Neural crest cell (in vitro differentiated cells): ENCODE measurements at regions not wholly inside any gene's neighbourhood (a gene's known extent, or its start where the extent isn't known, plus 50 kb on each side); places are given as distances from the start of the nearest gene placed in this dataset.
A peak's percentile ranks its signal among the peaks of the same experiment; 100 is the strongest.

ENCODE experiments used
- DNase-seq: peaks from one replicate; pipeline ENCODE4 v3.0.0; 2021; ENCODE audit warnings: low read depth, mixed read lengths, low spot score
- H3K27ac Mint-ChIP-seq: one replicate; pipeline ENCODE4 v1.8.0; 2021; ENCODE audit warnings: mild to moderate bottlenecking, mixed read lengths; ENCODE audit not compliant: unreplicated experiment
- H3K27me3 Mint-ChIP-seq: 2 replicates; pipeline ENCODE4 v1.8.0; 2021; ENCODE audit warnings: low read depth, mild to moderate bottlenecking, mixed read lengths
- H3K36me3 Mint-ChIP-seq: 2 replicates; pipeline ENCODE4 v1.8.0; 2021; ENCODE audit warnings: low read depth, mild to moderate bottlenecking, mixed read lengths
- H3K4me1 Mint-ChIP-seq: 2 replicates; pipeline ENCODE4 v1.8.0; 2021; ENCODE audit warnings: mixed read lengths
- H3K4me3 Mint-ChIP-seq: one replicate; pipeline ENCODE4 v1.8.0; 2021; ENCODE audit warnings: mild to moderate bottlenecking, mixed read lengths
- H3K9me3 Mint-ChIP-seq: 2 replicates; pipeline ENCODE4 v1.8.0; 2021; ENCODE audit warnings: mixed read lengths
- TF ChIP-seq, protein P1 (sequence below): fragments of 200-600 bp; sonication (generic); conservative IDR thresholded peaks from 2 replicates; pipeline ENCODE4 v1.5.0; 2021; ENCODE audit warnings: antibody characterized with exemption, mild to moderate bottlenecking

DNA sequence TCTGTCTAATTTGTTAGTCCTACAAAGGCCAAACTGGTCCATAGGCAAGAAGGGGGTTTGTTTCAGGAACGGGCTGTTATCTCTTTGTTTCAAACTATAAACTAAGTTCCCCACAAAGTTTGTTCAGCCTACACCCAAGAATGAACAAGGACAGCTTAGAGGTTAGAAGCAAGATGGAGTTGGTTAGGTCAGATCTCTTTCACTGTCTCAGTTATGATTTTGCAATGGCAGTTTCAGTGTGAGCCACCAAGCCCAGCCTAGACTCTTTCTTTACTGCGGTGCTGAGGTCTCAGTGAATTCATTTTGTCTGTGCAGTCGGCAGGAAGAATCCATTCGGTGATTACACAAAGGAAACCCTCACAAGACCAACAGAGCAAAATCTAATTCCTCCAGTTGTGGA is 56.6 kb upstream of the ABCC4 start:
- Mint-ChIP-seq H3K27ac (peak overlapping the region; percentile 90), H3K4me1 (peaks cover 64% of the 10 kb centered on the region), H3K36me3 (peaks cover 1% of the 10 kb centered on the region), H3K27me3 (no peaks in the 10 kb centered on the region), H3K9me3 (peaks cover 4% of the 10 kb centered on the region), H3K4me3 (no peak overlapping the region)
- no peak for DNase-seq
- TF ChIP-seq, protein P1, sequence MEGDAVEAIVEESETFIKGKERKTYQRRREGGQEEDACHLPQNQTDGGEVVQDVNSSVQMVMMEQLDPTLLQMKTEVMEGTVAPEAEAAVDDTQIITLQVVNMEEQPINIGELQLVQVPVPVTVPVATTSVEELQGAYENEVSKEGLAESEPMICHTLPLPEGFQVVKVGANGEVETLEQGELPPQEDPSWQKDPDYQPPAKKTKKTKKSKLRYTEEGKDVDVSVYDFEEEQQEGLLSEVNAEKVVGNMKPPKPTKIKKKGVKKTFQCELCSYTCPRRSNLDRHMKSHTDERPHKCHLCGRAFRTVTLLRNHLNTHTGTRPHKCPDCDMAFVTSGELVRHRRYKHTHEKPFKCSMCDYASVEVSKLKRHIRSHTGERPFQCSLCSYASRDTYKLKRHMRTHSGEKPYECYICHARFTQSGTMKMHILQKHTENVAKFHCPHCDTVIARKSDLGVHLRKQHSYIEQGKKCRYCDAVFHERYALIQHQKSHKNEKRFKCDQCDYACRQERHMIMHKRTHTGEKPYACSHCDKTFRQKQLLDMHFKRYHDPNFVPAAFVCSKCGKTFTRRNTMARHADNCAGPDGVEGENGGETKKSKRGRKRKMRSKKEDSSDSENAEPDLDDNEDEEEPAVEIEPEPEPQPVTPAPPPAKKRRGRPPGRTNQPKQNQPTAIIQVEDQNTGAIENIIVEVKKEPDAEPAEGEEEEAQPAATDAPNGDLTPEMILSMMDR = no peak

DNA sequence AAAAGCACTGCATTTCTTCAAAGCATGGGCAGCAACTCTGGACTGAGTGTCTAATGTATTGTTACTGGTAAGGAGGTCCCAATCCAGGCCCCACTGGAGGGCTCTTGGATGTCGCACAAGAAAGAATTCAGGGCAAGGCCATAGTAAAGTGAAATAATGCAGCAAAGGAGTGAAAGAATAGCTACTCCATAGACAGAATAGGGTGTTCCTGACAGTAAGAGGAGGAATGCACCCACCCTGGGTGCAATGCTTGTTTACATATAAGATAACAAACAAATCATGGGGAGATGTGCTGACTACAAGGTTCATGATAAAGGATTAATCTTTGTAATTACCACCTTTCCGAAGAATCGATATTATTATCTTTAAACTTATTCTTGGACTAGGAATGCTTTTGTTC is 58.8 kb upstream of the ABCC4 start:
- no peak for DNase-seq
- no peak overlapping the region for H3K27ac Mint-ChIP-seq
- no peak overlapping the region for H3K4me3 Mint-ChIP-seq
- H3K4me1 Mint-ChIP-seq = peaks cover 43% of the 10 kb centered on the region
- no peaks in the 10 kb centered on the region for H3K27me3 Mint-ChIP-seq
- TF ChIP-seq, protein P1 = no peak
- no peaks in the 10 kb centered on the region for H3K36me3 Mint-ChIP-seq
- H3K9me3 Mint-ChIP-seq = peaks cover 2% of the 10 kb centered on the region

DNA sequence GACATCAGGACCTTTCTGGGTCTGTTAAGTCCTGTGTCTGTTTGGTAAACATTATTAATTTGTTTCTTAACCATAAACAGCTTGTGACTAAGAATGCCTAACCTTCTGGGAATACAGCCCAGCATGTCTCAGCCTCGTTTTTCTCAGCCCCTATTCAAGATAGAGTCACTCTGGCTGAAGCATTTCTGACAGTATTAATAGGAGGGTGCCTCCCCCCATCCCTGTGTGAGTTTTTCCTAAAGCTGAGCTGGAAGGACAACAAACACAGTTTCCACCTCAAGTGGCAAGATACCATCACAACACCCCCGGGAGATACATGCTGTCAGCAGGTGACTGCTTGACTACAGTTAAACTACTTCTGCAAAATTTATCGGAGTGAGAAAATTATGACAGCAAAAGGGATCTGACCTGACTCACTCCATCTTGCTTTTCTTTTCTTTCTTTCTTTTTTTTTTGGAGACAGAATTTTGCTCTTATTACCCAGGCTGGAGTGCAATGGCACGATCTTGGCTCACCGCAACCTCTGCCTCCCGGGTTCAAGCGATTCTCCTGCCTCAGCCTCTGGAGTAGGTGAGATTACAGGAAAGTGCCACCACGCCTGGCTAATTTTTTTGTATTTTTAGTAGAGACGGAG is 59.3 kb upstream of the ABCC4 start:
- Mint-ChIP-seq H3K4me1 (peaks cover 42% of the 10 kb centered on the region), H3K36me3 (no peaks in the 10 kb centered on the region), H3K27me3 (no peaks in the 10 kb centered on the region), H3K9me3 (peaks cover 2% of the 10 kb centered on the region), H3K4me3 (no peak overlapping the region), H3K27ac (no peak overlapping the region)
- DNase-seq = no peak
- TF ChIP-seq, protein P1 = no peak

DNA sequence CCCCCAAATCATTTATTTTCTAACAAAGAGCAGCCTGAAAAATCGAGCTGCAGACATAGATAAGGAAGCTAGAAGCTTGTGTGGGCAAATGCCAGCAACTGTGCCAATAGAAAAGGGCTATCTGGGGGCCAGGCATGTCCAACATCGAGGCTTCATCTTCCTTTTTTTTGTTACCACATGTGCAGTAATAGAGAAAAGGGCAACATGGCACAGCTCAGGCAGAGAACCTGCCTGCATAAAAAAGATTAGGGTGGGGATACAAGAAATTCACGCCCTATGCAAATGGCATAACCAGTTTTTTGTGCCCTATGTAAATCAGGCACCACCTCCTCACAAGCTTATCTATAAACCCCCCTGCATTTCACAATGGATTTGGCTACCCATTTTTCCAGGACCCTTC is 60.4 kb upstream of the ABCC4 start:
- H3K27me3 Mint-ChIP-seq = no peaks in the 10 kb centered on the region
- no peak overlapping the region for H3K27ac Mint-ChIP-seq
- peaks cover 2% of the 10 kb centered on the region for H3K9me3 Mint-ChIP-seq
- DNase-seq = no peak
- no peak overlapping the region for H3K4me3 Mint-ChIP-seq
- peaks cover 38% of the 10 kb centered on the region for H3K4me1 Mint-ChIP-seq
- no peaks in the 10 kb centered on the region for H3K36me3 Mint-ChIP-seq
- TF ChIP-seq, protein P1 = no peak

DNA sequence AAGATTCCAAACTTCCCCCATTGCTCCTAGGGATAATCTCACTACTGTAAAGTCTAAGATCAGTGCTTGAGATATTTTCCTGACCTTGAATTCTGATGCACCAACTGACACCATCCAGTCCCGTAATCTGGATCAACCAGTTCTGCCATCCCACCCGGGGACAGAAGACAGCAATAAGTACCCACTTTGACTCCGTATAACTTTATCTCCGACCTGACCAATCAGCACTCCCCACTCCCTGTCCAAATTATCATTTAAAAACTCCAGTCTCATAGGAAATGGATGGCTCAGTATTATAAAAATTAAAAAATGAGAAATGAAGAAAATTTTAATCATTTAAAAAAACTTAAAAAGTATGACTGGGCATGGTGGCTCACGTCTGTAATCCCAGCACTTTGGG is 61.4 kb upstream of the ABCC4 start:
- no peaks in the 10 kb centered on the region for H3K27me3 Mint-ChIP-seq
- peaks cover 2% of the 10 kb centered on the region for H3K9me3 Mint-ChIP-seq
- no peak overlapping the region for H3K27ac Mint-ChIP-seq
- no peaks in the 10 kb centered on the region for H3K36me3 Mint-ChIP-seq
- TF ChIP-seq, protein P1 = no peak
- peaks cover 32% of the 10 kb centered on the region for H3K4me1 Mint-ChIP-seq
- no peak for DNase-seq
- H3K4me3 Mint-ChIP-seq = no peak overlapping the region
